B cell (primary cell): ENCODE measurements at regions not wholly inside any gene's neighbourhood (a gene's known extent, or its start where the extent isn't known, plus 50 kb on each side); places are given as distances from the start of the nearest gene placed in this dataset.

ENCODE experiments used
- ATAC-seq: fragments of 200-7000 bp; cut with Tn5 transposase; one replicate; pipeline ENCODE4 v1.10.0; 2021; ENCODE audit warnings: low read depth, mild to moderate bottlenecking, moderate number of reproducible peaks, moderate library complexity
- CTCF ChIA-PET: fragments of 350-600 bp; sonication (Branson Sonifier 250); formaldehyde crosslinking; loops from one replicate; lab custom pipeline; 2021; ENCODE audit warnings: antibody characterized with exemption, inconsistent platforms; lab: Charles Lee
- POLR2A ChIA-PET: fragments of 350-600 bp; sonication (Branson Sonifier 250); formaldehyde crosslinking; loops from one replicate; lab custom pipeline; 2021; ENCODE audit warnings: antibody characterized with exemption; lab: Charles Lee
- DNase-seq: peaks from one replicate; pipeline ENCODE4 v3.0.0; 2013
- H2AFZ ChIP-seq: 2 replicates; pipeline ENCODE4 v1.6.1; 2012; ENCODE audit warnings: mild to moderate bottlenecking, low read depth, low read length; ENCODE audit not compliant: insufficient read depth, poor library complexity, severe bottlenecking
- H3K27ac ChIP-seq, 2 donors: 1 replicate in 1 of 2; 2 replicates in 1 of 2; pipeline ENCODE4 v1.5.1; 2012 to 2013; ENCODE audit warnings: low read length in 2 of 2, mild to moderate bottlenecking in 2 of 2, moderate library complexity in 1 of 2
- H3K27me3 ChIP-seq, 4 experiments: fragments of 200-600 bp in 1 of 4; sonication (generic) in 1 of 4; replicated peaks in 1 of 4; 1 replicate in 2 of 4; 2 replicates in 2 of 4; pipeline versions ENCODE4 v1.6.1 to v1.7.0; 2013 to 2016; ENCODE audit warnings: low read length in 3 of 4, mild to moderate bottlenecking in 2 of 4, mixed read lengths in 1 of 4, moderate library complexity in 1 of 4; ENCODE audit not compliant: insufficient read depth in 4 of 4, control insufficient read depth in 3 of 4; ENCODE audit errors: control extremely low read depth in 1 of 4
- H3K36me3 ChIP-seq, 2 experiments: replicated peaks in 1 of 2; 1 replicate in 1 of 2; 2 replicates in 1 of 2; pipeline versions ENCODE4 v1.6.1 to v1.7.1; 2013; ENCODE audit warnings: low read length in 1 of 2; ENCODE audit not compliant: insufficient read depth in 2 of 2, control insufficient read depth in 1 of 2; ENCODE audit errors: control extremely low read depth in 1 of 2, extremely low read depth in 1 of 2
- H3K4me1 ChIP-seq, 2 donors: fragments of 200-600 bp in 1 of 2; sonication (generic) in 1 of 2; 1 replicate in 1 of 2; 2 replicates in 1 of 2; pipeline versions ENCODE4 v1.5.1 to v1.6.1; 2013 to 2017; ENCODE audit warnings: low read length in 2 of 2; ENCODE audit not compliant: control insufficient read depth in 2 of 2, insufficient read depth in 2 of 2
- H3K4me2 ChIP-seq: replicated peaks from 2 replicates; pipeline ENCODE3; 2012; ENCODE audit warnings: mild to moderate bottlenecking, low read depth, low read length; ENCODE audit not compliant: poor library complexity, severe bottlenecking
- H3K4me3 ChIP-seq, 5 experiments: fragments of 200-600 bp in 1 of 5; sonication (generic) in 1 of 5; 1 replicate in 3 of 5; 2 replicates in 2 of 5; pipeline versions ENCODE4 v1.5.1 to v1.7.0; 2011 to 2016; ENCODE audit warnings: low read length in 4 of 5, mild to moderate bottlenecking in 4 of 5, low read depth in 2 of 5, control low read depth in 1 of 5, moderate library complexity in 1 of 5; ENCODE audit not compliant: insufficient read depth in 1 of 5; ENCODE audit errors: control extremely low read depth in 1 of 5, extremely low read depth in 1 of 5
- H3K79me2 ChIP-seq: fragments of 200-600 bp; sonication (generic); one replicate; pipeline ENCODE4 v1.6.0; 2016; ENCODE audit warnings: low read length; ENCODE audit not compliant: control insufficient read depth, insufficient read depth
- H3K9ac ChIP-seq: fragments of 200-600 bp; sonication (generic); 2 replicates; pipeline ENCODE4 v1.6.1; 2017; ENCODE audit warnings: mild to moderate bottlenecking, low read length, moderate library complexity
- H3K9me3 ChIP-seq, 3 donors: one replicate each; pipeline versions ENCODE4 v1.6.1 to v1.7.1; 2013; ENCODE audit warnings: low read length in 2 of 3; ENCODE audit not compliant: control insufficient read depth in 2 of 3, insufficient read depth in 1 of 3; ENCODE audit errors: control extremely low read depth in 1 of 3
- H4K20me1 ChIP-seq: 2 replicates; pipeline ENCODE4 v1.6.0; 2012; ENCODE audit warnings: mild to moderate bottlenecking, low read length; ENCODE audit not compliant: insufficient read depth, control insufficient read depth, poor library complexity, severe bottlenecking
- H3K27ac Mint-ChIP-seq: one replicate; pipeline ENCODE4 v1.8.0; 2021; ENCODE audit warnings: mixed read lengths
- H3K27me3 Mint-ChIP-seq: one replicate; pipeline ENCODE4 v1.8.0; 2021; ENCODE audit warnings: mixed read lengths
- H3K4me1 Mint-ChIP-seq: one replicate; pipeline ENCODE4 v1.8.0; 2021; ENCODE audit warnings: mixed read lengths
- H3K4me3 Mint-ChIP-seq: one replicate; pipeline ENCODE4 v1.8.0; 2021; ENCODE audit warnings: mixed read lengths
- H3K9me3 Mint-ChIP-seq: one replicate; pipeline ENCODE4 v1.8.0; 2022; ENCODE audit warnings: mixed read lengths; ENCODE audit not compliant: insufficient read depth
- EZH2 ChIP-seq: IDR thresholded peaks from 2 replicates; pipeline ENCODE4 v1.6.1; 2012; ENCODE audit warnings: borderline replicate concordance, low read depth, mild to moderate bottlenecking, moderate library complexity, low read length; ENCODE audit not compliant: insufficient read depth, poor library complexity, severe bottlenecking
- whole genome bisulfite sequencing: methylation state at CpG from one replicate; pipeline ENCODE4 v1.1.5; 2013; ENCODE audit warnings: missing lambda C conversion rate; ENCODE audit not compliant: insufficient coverage; 5-methylcytosine and 5-hydroxymethylcytosine counted together
- intact Hi-C: fragments of 100-400 bp; cut with micrococcal nuclease; formaldehyde crosslinking; loops from one replicate; pipeline ENCODE4 v1.10.0; 2022
- TF ChIP-seq, protein P1 (sequence below): fragments of 200-600 bp; IDR thresholded peaks from one replicate; pipeline ENCODE4 v1.8.0; 2022; ENCODE audit warnings: antibody characterized with exemption, mild to moderate bottlenecking

DNA sequence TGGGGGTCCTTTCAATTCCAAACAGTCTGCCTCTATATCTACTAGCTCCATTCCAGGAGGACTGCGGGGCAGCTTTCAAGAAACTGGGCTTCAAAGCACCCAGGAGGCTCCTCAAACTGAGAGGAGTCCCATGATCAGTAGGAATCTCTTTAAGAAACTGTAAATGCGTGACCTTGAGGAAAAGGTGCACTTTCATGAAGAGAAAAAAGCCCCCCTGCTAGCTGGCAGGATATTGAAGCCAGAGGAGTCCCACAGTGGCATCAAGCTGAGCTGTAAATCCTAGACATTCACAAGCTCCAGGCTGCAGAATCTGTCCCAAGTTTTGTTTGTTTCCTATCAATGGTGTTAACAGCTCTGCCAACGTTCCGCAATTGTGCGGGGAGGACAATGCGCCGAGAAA lies 790.1 kb downstream of the SLC4A3 start:
- POLR2A ChIA-PET: no interaction called here
- Histone ChIP-seq H3K4me3 (no peak overlapping the region), H3K4me1 (no peaks in the 10 kb centered on the region), H3K79me2 (no peaks in the 10 kb centered on the region), H3K27ac (no peak overlapping the region), H3K9ac (no peak overlapping the region), H4K20me1 (no peaks in the 10 kb centered on the region), H3K9me3 (peaks cover 0 to 3% (median 0%) of the 10 kb centered on the region in 3 donors), H3K4me2 (no peak overlapping the region), H3K36me3 (no peaks in the 10 kb centered on the region), H3K27me3 (no peaks in the 10 kb centered on the region), H2AFZ (no peak overlapping the region)
- Mint-ChIP-seq H3K9me3 (no peaks in the 10 kb centered on the region), H3K4me1 (no peaks in the 10 kb centered on the region), H3K27me3 (no peaks in the 10 kb centered on the region), H3K27ac (no peak overlapping the region), H3K4me3 (no peak overlapping the region)
- ATAC-seq: no peak
- WGBS: 92% methylated on average over 2 of the region's 7 CpGs
- DNase-seq: no peak
- CTCF ChIA-PET: no interaction called here
- TF ChIP-seq EZH2: no peak
- TF ChIP-seq, protein P1, sequence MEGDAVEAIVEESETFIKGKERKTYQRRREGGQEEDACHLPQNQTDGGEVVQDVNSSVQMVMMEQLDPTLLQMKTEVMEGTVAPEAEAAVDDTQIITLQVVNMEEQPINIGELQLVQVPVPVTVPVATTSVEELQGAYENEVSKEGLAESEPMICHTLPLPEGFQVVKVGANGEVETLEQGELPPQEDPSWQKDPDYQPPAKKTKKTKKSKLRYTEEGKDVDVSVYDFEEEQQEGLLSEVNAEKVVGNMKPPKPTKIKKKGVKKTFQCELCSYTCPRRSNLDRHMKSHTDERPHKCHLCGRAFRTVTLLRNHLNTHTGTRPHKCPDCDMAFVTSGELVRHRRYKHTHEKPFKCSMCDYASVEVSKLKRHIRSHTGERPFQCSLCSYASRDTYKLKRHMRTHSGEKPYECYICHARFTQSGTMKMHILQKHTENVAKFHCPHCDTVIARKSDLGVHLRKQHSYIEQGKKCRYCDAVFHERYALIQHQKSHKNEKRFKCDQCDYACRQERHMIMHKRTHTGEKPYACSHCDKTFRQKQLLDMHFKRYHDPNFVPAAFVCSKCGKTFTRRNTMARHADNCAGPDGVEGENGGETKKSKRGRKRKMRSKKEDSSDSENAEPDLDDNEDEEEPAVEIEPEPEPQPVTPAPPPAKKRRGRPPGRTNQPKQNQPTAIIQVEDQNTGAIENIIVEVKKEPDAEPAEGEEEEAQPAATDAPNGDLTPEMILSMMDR: no peak
- intact Hi-C loops: no loop called here

DNA sequence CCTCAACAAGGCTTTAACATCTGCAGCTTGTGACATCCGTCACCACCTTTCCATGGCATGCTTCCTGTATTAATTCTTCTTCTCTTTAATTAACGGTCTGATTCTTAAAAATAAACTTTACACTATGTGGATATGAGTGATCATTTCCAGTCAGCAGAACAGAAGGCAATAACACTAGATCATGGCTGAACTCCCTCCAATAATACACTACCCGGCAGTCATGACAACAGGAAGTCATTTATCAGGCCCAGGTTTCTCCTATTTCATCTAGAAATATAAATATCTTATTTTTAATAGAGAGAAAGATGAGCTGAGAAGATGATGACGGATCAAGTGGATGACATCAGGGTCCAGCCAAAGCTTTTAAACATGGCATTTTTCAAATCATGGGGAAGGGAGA lies 792.2 kb downstream of the SLC4A3 start:
- Mint-ChIP-seq H3K27ac (no peak overlapping the region), H3K4me1 (no peaks in the 10 kb centered on the region), H3K9me3 (peaks cover 4% of the 10 kb centered on the region), H3K27me3 (no peaks in the 10 kb centered on the region), H3K4me3 (no peak overlapping the region)
- Histone ChIP-seq H3K9me3 (no peaks in the 10 kb centered on the region), H3K4me3 (no peak overlapping the region), H3K4me1 (no peaks in the 10 kb centered on the region), H3K9ac (no peak overlapping the region), H2AFZ (no peak overlapping the region), H3K27me3 (no peaks in the 10 kb centered on the region), H3K36me3 (no peaks in the 10 kb centered on the region), H3K4me2 (no peak overlapping the region), H3K79me2 (no peaks in the 10 kb centered on the region), H4K20me1 (no peaks in the 10 kb centered on the region), H3K27ac (no peak overlapping the region)
- intact Hi-C loops: no loop called here
- DNase-seq (no peak), ATAC-seq (no peak)
- ChIA-PET POLR2A (no interaction called here), CTCF (no interaction called here)
- WGBS: no CpG with 5 or more reads among the region's 4 CpGs
- TF ChIP-seq EZH2: no peak
- TF ChIP-seq, protein P1: no peak
